SK-MEL-5 (cell line): ENCODE measurements at regions not wholly inside any gene's neighbourhood (a gene's known extent, or its start where the extent isn't known, plus 50 kb on each side); places are given as distances from the start of the nearest gene placed in this dataset.

ENCODE experiments used
- DNase-seq: peaks from one replicate; pipeline ENCODE4 v3.0.0-alpha.2; 2016; ENCODE audit warnings: low read depth, low spot score
- in situ Hi-C: cut with HindIII; loops from 2 replicates; pipeline ENCODE4 v1.10.0; 2016; ENCODE audit warnings: low sequenced_read_pairs, high pct_unique_total_duplicates, low pct_unique_long_range_greater_than_20kb
- small RNA-seq, 2 experiments: library from RNA; depleted of rRNA; stranded (forward); fragments of <200 nt; gene quantifications; one replicate each; pipeline ENCODE3, GENCODE V24; 2014

DNA sequence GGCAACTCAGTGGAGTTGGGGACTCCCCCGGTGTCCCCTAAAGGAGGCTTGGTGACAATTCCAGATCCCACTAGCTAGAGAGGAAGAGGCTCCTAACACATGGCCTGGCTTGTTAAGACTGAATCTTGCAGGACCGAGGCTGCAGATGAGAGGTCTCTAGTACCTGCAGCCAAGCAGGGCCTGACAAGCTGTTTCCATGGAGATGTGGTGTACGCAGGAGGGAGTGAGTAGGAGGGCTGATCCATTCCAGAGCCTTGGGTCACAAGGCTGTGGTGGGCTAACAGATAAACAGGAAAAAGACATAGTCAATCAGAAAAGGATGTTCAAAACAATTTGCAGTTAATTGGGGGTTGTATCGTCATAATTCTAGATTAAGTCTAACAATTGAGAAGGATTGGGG, 77.3 kb upstream of the MKLN1 start:
- no peak for DNase-seq
- in situ Hi-C loops = no loop called here

DNA sequence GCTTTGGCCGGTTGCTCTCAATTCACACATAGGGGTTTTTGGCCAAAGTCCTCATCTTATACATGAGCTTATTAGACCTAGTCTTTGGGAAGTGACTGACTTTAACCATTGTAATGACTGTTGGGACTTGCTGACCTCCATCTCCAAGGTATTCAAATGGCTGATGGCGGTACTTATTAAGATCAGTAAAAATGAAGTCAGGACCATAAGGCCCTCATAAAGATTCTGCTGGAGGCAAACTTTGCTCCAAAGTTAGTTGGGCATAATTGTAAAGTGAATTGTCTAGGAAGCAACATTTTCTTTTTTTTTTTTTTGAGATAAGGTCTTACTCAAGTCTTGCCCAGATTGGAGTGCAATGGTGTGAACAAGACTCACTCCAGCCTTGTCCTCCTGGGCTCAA, 76.3 kb upstream of the MKLN1 start:
- in situ Hi-C loops = no loop called here
- DNase-seq = no peak

DNA sequence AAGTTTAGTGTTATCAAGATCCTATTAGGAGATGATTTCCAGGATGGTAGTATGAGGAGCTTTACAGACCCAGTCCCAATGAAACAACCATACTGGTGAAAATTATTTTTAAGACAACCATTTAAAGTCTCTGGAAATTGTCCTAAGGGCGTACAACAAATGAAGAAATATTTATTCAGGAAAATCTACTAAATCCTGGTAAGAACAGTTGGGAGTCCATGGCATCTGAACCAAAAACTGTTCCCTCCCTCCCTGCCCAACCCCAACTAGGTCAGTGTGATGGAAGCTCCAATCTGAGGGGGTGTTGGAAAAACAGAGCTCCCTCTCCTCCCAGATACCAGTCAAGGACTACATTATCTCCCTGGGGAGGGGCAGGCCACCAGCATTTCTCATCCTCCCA, 74.7 kb upstream of the MKLN1 start:
- no peak for DNase-seq
- in situ Hi-C loops = no loop called here

DNA sequence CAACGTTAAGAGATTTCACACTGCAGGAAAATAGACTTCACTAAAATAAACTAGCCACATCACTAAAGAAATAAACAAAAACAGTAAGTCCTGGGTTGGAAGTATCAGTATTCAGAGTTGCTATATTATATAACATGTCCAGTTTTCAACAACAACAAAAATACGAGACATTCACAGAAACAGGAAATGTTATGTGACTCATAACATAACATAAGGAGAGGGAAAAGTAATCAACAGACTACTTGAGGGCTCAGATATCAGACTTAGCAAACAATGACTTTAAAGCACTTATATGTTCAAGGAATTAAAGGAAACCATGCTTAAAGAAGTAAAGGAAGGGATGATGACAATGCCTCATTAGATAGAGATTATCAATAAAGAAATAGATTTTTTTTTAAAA, 73.5 kb upstream of the MKLN1 start:
- in situ Hi-C loops = no loop called here
- DNase-seq = no peak

GRCh38 chr7:131255242-131255641, 72.4 kb upstream of the MKLN1 start:
- in situ Hi-C loops = no loop called here
- no peak for DNase-seq

- DNase-seq = no peak
- in situ Hi-C loops = no loop called here
Measured at GRCh38 chr7:131261476-131261994, 66.1 kb upstream of the MKLN1 start.

DNA sequence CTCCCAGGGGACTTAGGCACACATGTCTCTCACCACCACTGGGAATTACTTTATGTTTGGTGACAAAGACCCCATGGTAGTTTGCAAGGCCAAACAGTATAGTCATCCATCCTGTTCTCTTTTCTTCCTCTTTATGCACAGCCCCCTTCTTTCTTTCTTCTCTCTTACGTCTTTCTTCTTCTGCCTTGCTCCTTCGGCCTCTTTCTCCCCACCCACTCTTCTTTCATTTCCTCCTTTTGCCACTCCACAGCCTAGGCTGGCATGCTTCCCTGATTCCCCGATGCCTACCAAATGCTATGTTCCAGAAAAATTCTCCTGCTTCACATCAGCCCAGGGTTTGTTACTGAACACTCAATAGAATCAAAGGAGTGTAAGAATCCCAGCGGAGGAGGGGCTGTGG, 62.4 kb upstream of the MKLN1 start:
- no peak for DNase-seq
- in situ Hi-C loops = no loop called here

- no peak for DNase-seq
- in situ Hi-C loops = no loop called here
Measured at GRCh38 chr7:131267631-131268030, 60.0 kb upstream of the MKLN1 start.

DNA sequence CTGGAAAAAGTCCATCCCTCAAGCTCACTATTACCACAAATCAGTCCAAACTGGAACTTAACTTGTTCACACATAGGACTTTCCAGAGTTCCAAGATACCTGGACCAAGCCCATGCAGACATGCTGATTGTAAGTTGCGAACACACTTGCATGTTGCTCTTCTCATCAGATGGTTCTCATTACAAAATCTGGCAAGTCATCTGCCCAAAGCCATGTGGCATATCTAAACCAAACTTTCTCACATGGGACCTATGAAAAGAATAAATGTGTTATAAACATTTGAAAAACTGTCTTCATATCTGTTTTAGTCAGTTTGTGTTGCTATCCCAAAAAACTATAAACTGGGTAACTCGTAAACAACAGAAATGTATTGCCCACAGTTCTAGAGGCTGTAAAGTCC, 58.8 kb upstream of the MKLN1 start:
- in situ Hi-C loops = no loop called here
- no peak for DNase-seq

DNA sequence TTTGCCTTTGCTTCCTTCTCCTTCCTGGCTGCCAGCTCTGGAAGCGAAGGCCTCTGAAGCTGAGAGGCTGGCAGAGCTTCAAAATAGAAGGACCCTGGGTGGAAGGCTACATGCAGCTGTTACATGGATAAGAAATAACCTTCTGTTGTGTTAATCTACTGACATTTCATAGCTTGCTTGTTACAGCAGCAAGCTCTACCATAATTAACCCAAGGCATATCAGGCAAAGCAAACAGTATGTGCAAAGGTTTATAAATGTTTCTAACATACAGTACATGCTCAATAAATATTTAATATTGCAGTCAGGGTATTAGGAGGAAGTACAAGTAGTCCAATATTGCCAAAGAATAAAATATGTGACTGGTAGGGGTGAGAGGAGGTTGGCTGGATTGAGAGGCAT, 55.6 kb upstream of the MKLN1 start:
- no peak for DNase-seq
- in situ Hi-C loops = no loop called here

- in situ Hi-C loops = no loop called here
- DNase-seq = no peak
Measured at GRCh38 chr7:131274986-131275385, 52.7 kb upstream of the MKLN1 start.

GRCh38 chr7:131276190-131276589, 51.5 kb upstream of the MKLN1 start:
- in situ Hi-C loops = no loop called here
- DNase-seq = no peak

GRCh38 chr7:131276748-131277147, 50.9 kb upstream of the MKLN1 start:
- in situ Hi-C loops = no loop called here
- DNase-seq = no peak

Small RNA genes in the stretch of these regions (small RNA-seq; reads per million reads assigned to genes)
- gene AC016831.3 (0 to 0.06 reads per million in 2 experiments), gene RNU6-1010P (0 reads per million in 2 experiments)
